Esophagus squamous epithelium (tissue), 4 donors: ENCODE measurements at regions not wholly inside any gene's neighbourhood (a gene's known extent, or its start where the extent isn't known, plus 50 kb on each side); places are given as distances from the start of the nearest gene placed in this dataset.

Source experiments
- POLR2A ChIP-seq, 4 donors: fragments of 450-650 bp; IDR thresholded peaks; one replicate each; pipeline ENCODE4 v1.6.1; 2017; ENCODE audit warnings: antibody characterized with exemption in 4 of 4, mild to moderate bottlenecking in 4 of 4, moderate library complexity in 3 of 4
- TF ChIP-seq, protein P1 (sequence below), 6 experiments: fragments of 450-650 bp in 4 of 6; fragments of 200-600 bp in 2 of 6; sonication (generic) in 2 of 6; IDR thresholded peaks; one replicate each; pipeline ENCODE4 v1.5.1; 2016 to 2019; ENCODE audit warnings: antibody characterized with exemption in 6 of 6, mild to moderate bottlenecking in 4 of 6, moderate library complexity in 4 of 6

DNA sequence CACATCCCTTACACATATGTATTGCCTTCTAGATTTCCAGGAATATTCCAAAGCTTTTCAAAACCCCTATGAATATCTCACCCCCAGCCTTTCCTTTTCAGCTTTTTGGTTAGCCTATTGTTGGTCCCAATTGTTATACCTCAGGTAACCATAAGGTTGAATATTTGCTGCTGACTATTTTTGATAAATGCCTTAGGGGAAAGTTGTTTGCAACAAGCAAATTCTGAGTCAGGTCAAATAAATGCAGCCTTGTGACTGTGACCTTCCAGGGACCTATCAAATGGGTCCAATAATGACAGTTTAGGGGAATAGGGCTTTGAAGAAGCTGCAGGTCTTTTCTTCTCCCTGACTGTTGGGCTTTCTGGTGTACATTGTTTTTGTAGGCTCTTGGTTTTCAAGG, 699.7 kb downstream of the NTRK3 start:
- TF ChIP-seq, protein P1, sequence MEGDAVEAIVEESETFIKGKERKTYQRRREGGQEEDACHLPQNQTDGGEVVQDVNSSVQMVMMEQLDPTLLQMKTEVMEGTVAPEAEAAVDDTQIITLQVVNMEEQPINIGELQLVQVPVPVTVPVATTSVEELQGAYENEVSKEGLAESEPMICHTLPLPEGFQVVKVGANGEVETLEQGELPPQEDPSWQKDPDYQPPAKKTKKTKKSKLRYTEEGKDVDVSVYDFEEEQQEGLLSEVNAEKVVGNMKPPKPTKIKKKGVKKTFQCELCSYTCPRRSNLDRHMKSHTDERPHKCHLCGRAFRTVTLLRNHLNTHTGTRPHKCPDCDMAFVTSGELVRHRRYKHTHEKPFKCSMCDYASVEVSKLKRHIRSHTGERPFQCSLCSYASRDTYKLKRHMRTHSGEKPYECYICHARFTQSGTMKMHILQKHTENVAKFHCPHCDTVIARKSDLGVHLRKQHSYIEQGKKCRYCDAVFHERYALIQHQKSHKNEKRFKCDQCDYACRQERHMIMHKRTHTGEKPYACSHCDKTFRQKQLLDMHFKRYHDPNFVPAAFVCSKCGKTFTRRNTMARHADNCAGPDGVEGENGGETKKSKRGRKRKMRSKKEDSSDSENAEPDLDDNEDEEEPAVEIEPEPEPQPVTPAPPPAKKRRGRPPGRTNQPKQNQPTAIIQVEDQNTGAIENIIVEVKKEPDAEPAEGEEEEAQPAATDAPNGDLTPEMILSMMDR (IDR thresholded peaks at IDR 0.05): no peak
- no peak for TF ChIP-seq POLR2A (IDR thresholded peaks at IDR 0.05)
